Caco-2 (cell line): ENCODE measurements at regions not wholly inside any gene's neighbourhood (a gene's known extent, or its start where the extent isn't known, plus 50 kb on each side); places are given as distances from the start of the nearest gene placed in this dataset.

Experiments used
- BruUV-seq: library from RNA; stranded (reverse); fragments of 400-500 nt; replicated peaks from 2 replicates; lab custom pipeline; 2021; lab: Mats Ljungman, UMichigan
- CTCF ChIA-PET: fragments of 300-600 bp; sonication (Branson Sonifier 250); formaldehyde crosslinking; loops from one replicate; lab custom pipeline; 2022; ENCODE audit warnings: antibody characterized with exemption; lab: Charles Lee
- POLR2A ChIA-PET: fragments of 300-600 bp; sonication (Branson Sonifier 250); formaldehyde crosslinking; loops from one replicate; lab custom pipeline; 2022; ENCODE audit warnings: antibody characterized with exemption; lab: Charles Lee
- DNase-seq, 2 experiments: peaks; one replicate each; pipeline versions ENCODE4 v3.0.0 to v3.0.0-alpha.2; 2020 to 2022
- H3K27me3 ChIP-seq: replicated peaks from 2 replicates; pipeline ENCODE4 v1.6.0; 2011; ENCODE audit warnings: low read length; ENCODE audit not compliant: control insufficient read depth, insufficient read depth
- H3K36me3 ChIP-seq: 2 replicates; pipeline ENCODE4 v1.5.1; 2011; ENCODE audit warnings: low read length; ENCODE audit not compliant: control insufficient read depth, insufficient read depth
- H3K4me1 ChIP-seq: fragments of 250-450 bp; sonication (Bioruptor Pico); 2 replicates; pipeline ENCODE4 v1.5.1; 2020; ENCODE audit warnings: mild to moderate bottlenecking
- H3K4me3 ChIP-seq: 2 replicates; pipeline ENCODE4 v1.5.1; 2011; ENCODE audit warnings: low read depth, mild to moderate bottlenecking, control low read depth, low read length
- H3K9me3 ChIP-seq: fragments of 250-450 bp; sonication (Bioruptor Pico); 2 replicates; pipeline ENCODE4 v1.5.1; 2020; ENCODE audit warnings: mild to moderate bottlenecking, moderate library complexity
- H3K27ac Mint-ChIP-seq: one replicate; pipeline ENCODE4 v1.8.0; 2022; ENCODE audit warnings: mixed read lengths; ENCODE audit not compliant: unreplicated experiment
- H3K27me3 Mint-ChIP-seq: one replicate; pipeline ENCODE4 v1.8.0; 2022; ENCODE audit warnings: mixed read lengths; ENCODE audit not compliant: insufficient read depth, unreplicated experiment
- H3K36me3 Mint-ChIP-seq: one replicate; pipeline ENCODE4 v1.8.0; 2022; ENCODE audit warnings: mild to moderate bottlenecking, mixed read lengths; ENCODE audit not compliant: insufficient read depth, unreplicated experiment
- H3K4me1 Mint-ChIP-seq: one replicate; pipeline ENCODE4 v1.8.0; 2022; ENCODE audit warnings: low read depth, mixed read lengths; ENCODE audit not compliant: unreplicated experiment
- H3K4me3 Mint-ChIP-seq: one replicate; pipeline ENCODE4 v1.8.0; 2022; ENCODE audit warnings: mild to moderate bottlenecking, moderate library complexity, mixed read lengths; ENCODE audit not compliant: unreplicated experiment
- H3K9me3 Mint-ChIP-seq: one replicate; pipeline ENCODE4 v1.8.0; 2022; ENCODE audit warnings: mixed read lengths; ENCODE audit not compliant: unreplicated experiment
- CTCF ChIP-seq, 2 experiments: fragments of 200-600 bp in 1 of 2; IDR thresholded peaks; 1 replicate in 1 of 2; 2 replicates in 1 of 2; pipeline versions ENCODE4 v1.5.1 to v1.8.0; 2011 to 2022; ENCODE audit warnings: antibody characterized with exemption in 1 of 2, control low read depth in 1 of 2, inconsistent platforms in 1 of 2, low read depth in 1 of 2, low read length in 1 of 2, mild to moderate bottlenecking in 1 of 2, moderate library complexity in 1 of 2; ENCODE audit not compliant: insufficient read depth in 1 of 2, severe bottlenecking in 1 of 2, unreplicated experiment in 1 of 2
- intact Hi-C: fragments of 100-400 bp; cut with micrococcal nuclease; formaldehyde crosslinking; loops from one replicate; pipeline ENCODE4 v1.10.0; 2022; ENCODE audit not compliant: unreplicated experiment

GRCh38 chr10:59560161-59560560 is 149.5 kb downstream of the SLC16A9 start:
- no TSS peak for BruUV-seq
- Mint-ChIP-seq H3K4me3 (no peak overlapping the region), H3K9me3 (no peaks in the 10 kb centered on the region), H3K27ac (peak overlapping the region; percentile 23), H3K4me1 (peaks cover 35% of the 10 kb centered on the region), H3K27me3 (no peaks in the 10 kb centered on the region), H3K36me3 (no peaks in the 10 kb centered on the region)
- no peaks in the 10 kb centered on the region for H3K27me3 ChIP-seq
- intact Hi-C loops: no loop called here
- no peak overlapping the region for H3K4me3 ChIP-seq
- no peaks in the 10 kb centered on the region for H3K9me3 ChIP-seq
- H3K4me1 ChIP-seq: peaks cover 23% of the 10 kb centered on the region
- ChIA-PET POLR2A (no interaction called here), CTCF (interaction anchor here (1.4 kb wide), 1 partner anchor 20 kb away, joined by 5 read pairs; no protein-coding TSS in a partner anchor)
- no peaks in the 10 kb centered on the region for H3K36me3 ChIP-seq
- no peak for DNase-seq
- no peak for TF ChIP-seq CTCF (IDR thresholded peaks at IDR 0.05; ENCODE audit: insufficient read depth in 1 of 2, low read depth in 1 of 2, low read length in 1 of 2, severe bottlenecking in 1 of 2, unreplicated experiment in 1 of 2)

GRCh38 chr10:59558066-59558465 is 151.6 kb downstream of the SLC16A9 start:
- Histone ChIP-seq H3K27me3 (no peaks in the 10 kb centered on the region), H3K9me3 (no peaks in the 10 kb centered on the region; the same call in 1 of the 2 replicates), H3K4me3 (no peak overlapping the region), H3K4me1 (peaks cover 23% of the 10 kb centered on the region), H3K36me3 (no peaks in the 10 kb centered on the region)
- Mint-ChIP-seq H3K27ac (no peak overlapping the region), H3K36me3 (no peaks in the 10 kb centered on the region), H3K27me3 (no peaks in the 10 kb centered on the region), H3K4me3 (no peak overlapping the region), H3K4me1 (peaks cover 35% of the 10 kb centered on the region), H3K9me3 (no peaks in the 10 kb centered on the region)
- BruUV-seq: no TSS peak
- ChIA-PET POLR2A (no interaction called here), CTCF (interaction anchor here (1.0 to 1.6 kb wide), 2 partner anchors 20 to 22 kb away, joined by 3 to 4 read pairs; no protein-coding TSS in a partner anchor)
- TF ChIP-seq CTCF (IDR thresholded peaks at IDR 0.05; ENCODE audit: insufficient read depth in 1 of 2, low read depth in 1 of 2, low read length in 1 of 2, severe bottlenecking in 1 of 2, unreplicated experiment in 1 of 2): no peak
- intact Hi-C loops: no loop called here
- no peak for DNase-seq

GRCh38 chr10:59557642-59558041 is 152.0 kb downstream of the SLC16A9 start:
- intact Hi-C loops: no loop called here
- no TSS peak for BruUV-seq
- Mint-ChIP-seq H3K36me3 (no peaks in the 10 kb centered on the region), H3K27me3 (no peaks in the 10 kb centered on the region), H3K4me3 (no peak overlapping the region), H3K4me1 (peaks cover 35% of the 10 kb centered on the region), H3K27ac (no peak overlapping the region), H3K9me3 (no peaks in the 10 kb centered on the region)
- POLR2A ChIA-PET: no interaction called here
- no peaks in the 10 kb centered on the region; the same call in 1 of the 2 replicates for H3K9me3 ChIP-seq
- no peak for TF ChIP-seq CTCF (IDR thresholded peaks at IDR 0.05; ENCODE audit: insufficient read depth in 1 of 2, low read depth in 1 of 2, low read length in 1 of 2, severe bottlenecking in 1 of 2, unreplicated experiment in 1 of 2)
- no peak for DNase-seq
- CTCF ChIA-PET: interaction anchor here (1.0 to 1.6 kb wide), 2 partner anchors 21 to 23 kb away, joined by 3 to 4 read pairs; no protein-coding TSS in a partner anchor
- H3K27me3 ChIP-seq: no peaks in the 10 kb centered on the region
- H3K4me3 ChIP-seq: no peak overlapping the region
- no peaks in the 10 kb centered on the region for H3K36me3 ChIP-seq
- peaks cover 23% of the 10 kb centered on the region for H3K4me1 ChIP-seq
